ENCODE measurements at regions not wholly inside any gene's neighbourhood (a gene's known extent, or its start where the extent isn't known, plus 50 kb on each side); places are given as distances from the start of the nearest gene placed in this dataset.

DNA sequence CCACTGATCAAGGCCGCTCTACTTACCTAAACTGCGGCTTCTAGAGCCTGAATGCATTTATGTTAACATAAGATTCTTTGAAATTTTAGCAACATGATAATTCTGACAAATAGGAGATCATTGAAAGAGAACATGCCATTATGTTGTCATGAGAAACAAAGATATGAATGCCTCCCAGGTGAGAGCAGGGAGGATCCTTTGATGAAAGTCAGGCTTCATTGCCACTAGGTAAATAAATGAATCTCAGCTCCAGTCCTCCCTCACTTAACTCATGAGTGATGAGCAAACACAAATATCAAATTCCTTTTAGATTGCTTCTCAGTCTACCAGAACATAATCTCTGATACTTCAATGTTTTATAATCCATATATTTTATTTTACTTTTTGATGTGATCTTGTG, 463.2 kb upstream of the CDH7 start:
- no peak overlapping the region for H3K4me3 ChIP-seq (ENCODE audit: low read depth, low read length)
- CTCF ChIA-PET = no interaction called here
- POLR2A ChIA-PET = no interaction called here
- TF ChIP-seq CTCF (IDR thresholded peaks at IDR 0.05; ENCODE audit: insufficient read depth, low read depth, low read length) = no peak
- H3K27me3 ChIP-seq (ENCODE audit: control insufficient read depth, insufficient read depth, low read length) = no peaks in the 10 kb centered on the region
- DNase-seq (ENCODE audit: low read depth) = no peak
- no peaks in the 10 kb centered on the region for H3K36me3 ChIP-seq (ENCODE audit: control insufficient read depth, insufficient read depth, low read length)

DNA sequence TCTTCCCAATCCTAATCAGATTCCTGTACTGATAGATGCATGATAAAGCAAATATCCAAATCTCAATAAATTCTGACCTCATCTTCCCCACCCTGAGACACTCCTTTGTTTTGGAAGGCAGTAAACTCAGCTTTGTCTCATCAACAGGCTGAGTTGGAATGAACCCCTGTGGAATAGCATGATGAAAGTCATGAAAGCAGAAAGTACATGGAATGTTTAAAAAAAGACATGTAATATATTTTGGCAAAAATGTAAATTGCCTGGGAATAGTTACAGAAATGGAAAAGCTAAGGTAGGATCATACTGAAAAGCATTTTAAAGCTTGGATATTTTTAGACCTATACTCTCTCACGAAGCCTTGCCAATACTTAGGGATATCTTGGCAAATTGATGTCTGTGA, 468.7 kb upstream of the CDH7 start:
- TF ChIP-seq CTCF (IDR thresholded peaks at IDR 0.05; ENCODE audit: insufficient read depth, low read depth, low read length) = no peak

GRCh38 chr18:65279668-65280305, 471.0 kb upstream of the CDH7 start:
- no peak overlapping the region for H3K4me3 ChIP-seq (ENCODE audit: low read depth, low read length)
- DNase-seq (ENCODE audit: low read depth) = no peak
- H3K27me3 ChIP-seq (ENCODE audit: control insufficient read depth, insufficient read depth, low read length) = no peaks in the 10 kb centered on the region
- TF ChIP-seq CTCF (IDR thresholded peaks at IDR 0.05; ENCODE audit: insufficient read depth, low read depth, low read length) = no peak
- ChIA-PET POLR2A (no interaction called here), CTCF (no interaction called here)
- H3K36me3 ChIP-seq (ENCODE audit: control insufficient read depth, insufficient read depth, low read length) = no peaks in the 10 kb centered on the region

More for the DNA sequence above, 468.7 kb upstream of the CDH7 start:
- ChIA-PET POLR2A (no interaction called here), CTCF (no interaction called here)
- H3K4me3 ChIP-seq (ENCODE audit: low read depth, low read length) = no peak overlapping the region
- no peaks in the 10 kb centered on the region for H3K27me3 ChIP-seq (ENCODE audit: control insufficient read depth, insufficient read depth, low read length)
- H3K36me3 ChIP-seq (ENCODE audit: control insufficient read depth, insufficient read depth, low read length) = no peaks in the 10 kb centered on the region
- DNase-seq (ENCODE audit: low read depth) = no peak

DNA sequence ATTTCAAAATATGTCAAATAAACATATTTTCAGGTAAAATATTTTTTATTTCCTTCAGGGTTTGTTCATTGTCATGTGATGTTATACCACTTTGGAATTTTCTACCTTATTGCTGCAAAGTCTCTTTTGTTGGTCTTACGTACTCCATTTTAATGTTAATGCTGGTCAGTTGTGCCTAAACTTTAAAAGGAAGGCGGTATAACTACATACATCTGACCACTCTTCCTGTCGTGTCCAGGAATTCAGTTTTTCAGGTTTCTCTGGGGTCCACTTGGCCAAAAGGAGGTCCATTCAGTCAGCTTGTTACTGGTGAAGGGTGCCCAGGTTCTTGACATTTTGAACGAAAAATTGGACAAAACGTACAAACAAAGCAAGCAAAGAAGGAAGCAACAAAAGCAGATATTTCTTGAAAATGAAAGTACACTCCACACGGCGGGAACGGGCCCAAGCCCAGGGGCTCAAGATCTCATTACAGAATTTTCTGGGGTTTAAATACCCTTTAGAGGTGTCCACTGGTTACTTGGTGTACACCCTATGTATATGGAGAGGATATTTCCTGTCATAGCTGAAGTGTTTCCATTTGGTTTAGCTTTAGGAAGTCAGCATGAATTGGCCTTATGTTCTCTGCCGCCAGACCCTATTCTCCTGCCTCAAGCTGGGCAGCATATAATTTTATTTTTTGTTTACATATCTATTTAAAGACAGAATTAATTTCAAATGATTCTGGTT, 471.7 kb upstream of the CDH7 start:
- CTCF ChIA-PET = no interaction called here

DNA sequence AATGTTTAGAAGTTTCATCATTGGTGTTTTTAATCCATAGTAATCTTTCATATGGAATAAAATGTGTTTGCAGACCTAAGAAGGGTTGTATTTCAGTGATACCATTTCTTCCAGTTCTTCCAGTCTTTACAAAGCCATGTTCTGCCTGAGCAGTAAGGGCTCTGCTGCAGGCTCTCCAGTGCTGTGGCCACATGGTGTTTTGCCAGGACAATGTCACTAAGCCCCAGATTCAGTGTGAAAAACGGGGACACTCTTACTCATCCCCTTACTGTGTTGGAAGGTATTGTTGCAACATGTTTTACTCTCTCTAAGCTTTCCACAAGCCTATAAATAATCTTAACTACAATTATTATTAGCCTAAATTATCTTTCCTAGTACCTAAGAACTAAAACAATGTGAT, 481.4 kb upstream of the CDH7 start:
- no peak overlapping the region for H3K4me3 ChIP-seq (ENCODE audit: low read depth, low read length)
- CTCF ChIA-PET = no interaction called here
- no peak for DNase-seq (ENCODE audit: low read depth)
- no peaks in the 10 kb centered on the region for H3K36me3 ChIP-seq (ENCODE audit: control insufficient read depth, insufficient read depth, low read length)
- TF ChIP-seq CTCF (IDR thresholded peaks at IDR 0.05; ENCODE audit: insufficient read depth, low read depth, low read length) = no peak
- POLR2A ChIA-PET = no interaction called here
- H3K27me3 ChIP-seq (ENCODE audit: control insufficient read depth, insufficient read depth, low read length) = no peaks in the 10 kb centered on the region

More for the DNA sequence above, 471.7 kb upstream of the CDH7 start:
- Histone ChIP-seq H3K27me3 (ENCODE audit: control insufficient read depth, insufficient read depth, low read length) (no peaks in the 10 kb centered on the region), H3K4me3 (ENCODE audit: low read depth, low read length) (no peak overlapping the region), H3K36me3 (ENCODE audit: control insufficient read depth, insufficient read depth, low read length) (no peaks in the 10 kb centered on the region)
- TF ChIP-seq CTCF (IDR thresholded peaks at IDR 0.05; ENCODE audit: insufficient read depth, low read depth, low read length) = no peak
- POLR2A ChIA-PET = no interaction called here
- DNase-seq (ENCODE audit: low read depth) = no peak
